Stimulated activated CD4-positive, alpha-beta T cell treated with anti-CD3 and anti-CD28 coated beads, Interleukin-1b, Interleukin-23, amount 100 ng/mL, for 48 hours (primary cell): ENCODE measurements at regions not wholly inside any gene's neighbourhood (a gene's known extent, or its start where the extent isn't known, plus 50 kb on each side); places are given as distances from the start of the nearest gene placed in this dataset.
"Not testable (repeated sequence)": the region's sequence is repeated elsewhere in the genome, so short reads cannot be mapped to it uniquely, and the experiment has no call there.

Experiments used
- DNase-seq: peaks from one replicate; pipeline ENCODE4 v3.0.0-alpha.2; 2020

GRCh38 chr1:64318428-64318827, 115.0 kb downstream of the UBE2U start:
- no peak for DNase-seq

DNA sequence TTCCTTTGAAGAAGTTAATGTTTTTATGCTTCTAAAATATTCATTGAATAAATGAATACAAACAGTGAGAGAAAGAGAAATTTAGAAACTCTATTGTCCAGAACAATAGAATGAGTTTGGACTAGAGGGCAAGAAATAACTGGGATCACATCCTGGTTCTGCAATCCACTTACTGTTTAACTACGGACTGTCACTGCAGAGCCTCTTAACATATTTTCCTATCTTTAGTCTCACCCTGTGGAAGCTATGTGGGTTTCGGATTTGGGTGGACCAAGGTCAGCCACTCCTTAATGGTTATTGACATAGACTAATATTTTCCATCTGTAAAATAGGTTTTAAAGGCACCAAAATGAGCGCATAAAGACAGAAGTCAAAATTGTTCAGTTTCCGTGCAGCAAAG, 116.6 kb downstream of the UBE2U start:
- DNase-seq = no peak

- DNase-seq = no peak
These were observed 117.0 kb downstream of the UBE2U start for GRCh38 chr1:64320470-64320869.

- no peak for DNase-seq
These were observed 117.6 kb downstream of the UBE2U start for GRCh38 chr1:64320922-64321614.

GRCh38 chr1:64323054-64323453, 119.6 kb downstream of the UBE2U start:
- DNase-seq = no peak

- DNase-seq = no peak
These were observed 120.5 kb downstream of the UBE2U start for GRCh38 chr1:64323882-64324281.

GRCh38 chr1:64325856-64326255, 122.4 kb downstream of the UBE2U start:
- no peak for DNase-seq

DNA sequence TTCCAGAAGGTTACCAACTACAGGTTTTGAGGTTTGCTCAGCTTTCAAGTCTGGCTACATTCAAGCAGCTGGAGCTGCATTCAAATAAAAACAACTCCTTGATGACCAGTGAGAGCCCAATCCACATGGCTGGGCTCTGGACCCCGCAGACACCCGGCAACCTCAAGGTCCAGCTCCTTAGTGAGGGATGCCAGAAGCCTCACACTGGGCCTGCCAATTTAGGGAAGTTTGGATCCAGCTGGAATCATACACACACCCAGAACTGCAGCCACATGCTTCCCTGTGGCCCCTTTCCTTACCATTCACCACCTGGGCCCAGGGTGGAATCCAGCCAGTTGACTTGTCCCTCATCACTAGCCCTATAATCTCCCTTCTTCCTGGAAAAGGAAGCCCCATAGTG, 123.7 kb downstream of the UBE2U start:
- no peak for DNase-seq

DNA sequence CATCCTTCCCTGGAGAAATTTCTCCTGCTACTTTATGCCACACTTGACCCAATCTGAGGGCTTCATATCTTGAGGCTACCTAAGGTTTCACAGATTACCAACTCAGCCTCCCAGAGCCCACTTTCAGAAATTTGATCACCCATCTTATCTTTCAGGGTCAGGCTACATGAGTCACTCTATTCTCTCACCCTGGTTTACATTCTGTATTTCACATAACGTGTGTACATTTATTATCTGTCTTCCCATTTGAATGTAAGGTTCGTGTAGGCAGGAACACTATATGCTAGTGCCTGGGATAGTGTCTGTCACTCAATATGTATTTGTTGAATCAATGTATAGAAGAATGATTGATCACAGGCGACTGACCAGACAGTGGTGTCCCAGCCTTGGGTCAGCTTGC, 124.8 kb downstream of the UBE2U start:
- no peak for DNase-seq

DNA sequence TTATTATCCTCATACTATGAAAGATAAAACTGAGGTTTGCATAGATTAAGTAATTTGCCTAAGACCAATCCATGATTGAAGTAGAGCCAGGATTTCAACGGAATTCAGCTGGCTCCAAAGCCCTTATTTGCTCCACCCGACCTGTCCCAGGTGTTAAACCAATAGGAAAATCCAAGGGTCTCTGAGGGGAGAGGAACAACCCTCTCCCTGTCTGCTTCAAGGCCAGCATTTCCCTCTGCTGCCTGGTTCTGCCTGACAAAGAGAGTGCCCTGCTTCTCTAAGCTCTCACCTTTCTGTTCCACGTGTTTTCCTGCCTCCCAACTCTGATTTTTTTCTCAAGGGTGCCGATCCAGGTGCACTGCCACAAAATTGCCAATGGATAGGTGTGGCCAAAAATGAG, 127.4 kb downstream of the UBE2U start:
- DNase-seq = no peak

DNA sequence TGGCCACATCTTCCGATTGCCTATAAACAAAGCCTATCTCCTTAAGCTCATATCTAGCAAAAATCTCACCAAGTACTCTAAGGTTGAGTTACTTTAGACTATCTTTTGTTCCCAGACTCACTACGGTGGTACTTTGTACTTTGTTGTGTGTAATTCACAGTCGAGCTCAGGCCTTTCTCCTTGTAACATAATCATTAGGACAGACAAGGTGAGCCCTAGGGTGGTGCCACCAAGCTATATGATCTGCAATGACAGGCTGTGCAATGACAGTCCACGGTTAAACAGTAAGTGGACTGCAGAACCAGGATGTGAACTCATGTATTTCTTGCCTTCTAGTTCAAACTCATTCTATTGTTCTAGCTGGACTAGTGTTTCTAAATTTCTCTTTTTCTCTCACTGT, 132.2 kb downstream of the UBE2U start:
- no peak for DNase-seq

- DNase-seq = no peak
These were observed 132.5 kb upstream of the CACHD1 start for GRCh38 chr1:64337475-64337874.

DNA sequence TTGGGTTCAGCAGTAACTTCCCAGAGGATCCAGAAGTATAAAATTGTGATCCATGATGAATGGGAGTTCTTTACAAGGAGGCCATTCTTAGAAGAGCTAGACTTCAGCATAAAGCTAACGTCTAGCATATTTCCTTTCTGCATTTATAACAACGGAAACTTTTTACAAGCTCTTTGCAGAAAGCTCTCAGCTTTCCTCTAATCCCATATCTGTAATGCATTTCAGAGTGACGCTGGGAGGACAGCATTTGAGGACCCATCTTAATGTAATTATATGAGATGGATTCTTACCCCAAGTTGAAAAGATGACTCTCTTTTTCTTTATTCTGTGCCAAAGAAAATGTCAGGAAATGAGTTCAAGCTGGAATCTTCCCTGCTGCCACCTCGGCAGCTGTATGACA, 132.0 kb upstream of the CACHD1 start:
- no peak for DNase-seq

GRCh38 chr1:64340361-64340760, 129.6 kb upstream of the CACHD1 start:
- no peak for DNase-seq

- DNase-seq = no peak
These were observed 126.7 kb upstream of the CACHD1 start for GRCh38 chr1:64343105-64343822.

- no peak for DNase-seq
These were observed 126.1 kb upstream of the CACHD1 start for GRCh38 chr1:64343823-64344190.

DNA sequence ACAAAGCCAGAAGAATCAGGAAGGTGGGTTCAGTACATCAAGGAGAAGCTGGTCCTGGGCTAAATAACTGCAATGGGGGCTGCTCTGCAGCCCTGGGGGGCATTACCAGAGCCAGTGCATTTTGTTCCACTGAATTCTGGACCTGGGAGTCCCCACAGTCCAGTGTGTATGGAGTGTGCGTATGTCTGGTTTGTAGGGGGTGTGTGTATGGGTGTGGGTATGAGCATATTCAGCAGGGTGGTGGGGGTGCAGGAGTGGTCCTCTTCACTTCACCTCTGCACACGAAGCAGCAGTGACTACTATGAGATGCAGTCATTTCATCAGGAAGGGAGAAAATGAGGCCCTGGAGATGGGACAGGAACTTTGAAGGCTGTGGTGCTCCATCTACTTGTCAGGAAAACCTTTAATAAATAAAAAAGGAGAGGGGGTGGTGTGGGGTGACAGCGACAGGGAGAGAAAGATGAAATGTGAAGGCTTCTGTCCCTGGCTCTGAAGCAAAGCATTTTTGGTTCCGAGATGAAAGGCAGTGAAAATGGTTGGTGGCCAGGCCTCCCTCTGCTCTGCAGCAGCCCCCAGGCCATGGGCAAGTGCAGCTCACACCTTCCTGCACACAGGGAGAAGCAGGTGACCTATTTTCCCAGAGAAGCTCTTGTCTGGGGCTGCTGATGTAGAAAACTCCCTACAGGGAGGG, 121.5 kb upstream of the CACHD1 start:
- DNase-seq = no peak

DNA sequence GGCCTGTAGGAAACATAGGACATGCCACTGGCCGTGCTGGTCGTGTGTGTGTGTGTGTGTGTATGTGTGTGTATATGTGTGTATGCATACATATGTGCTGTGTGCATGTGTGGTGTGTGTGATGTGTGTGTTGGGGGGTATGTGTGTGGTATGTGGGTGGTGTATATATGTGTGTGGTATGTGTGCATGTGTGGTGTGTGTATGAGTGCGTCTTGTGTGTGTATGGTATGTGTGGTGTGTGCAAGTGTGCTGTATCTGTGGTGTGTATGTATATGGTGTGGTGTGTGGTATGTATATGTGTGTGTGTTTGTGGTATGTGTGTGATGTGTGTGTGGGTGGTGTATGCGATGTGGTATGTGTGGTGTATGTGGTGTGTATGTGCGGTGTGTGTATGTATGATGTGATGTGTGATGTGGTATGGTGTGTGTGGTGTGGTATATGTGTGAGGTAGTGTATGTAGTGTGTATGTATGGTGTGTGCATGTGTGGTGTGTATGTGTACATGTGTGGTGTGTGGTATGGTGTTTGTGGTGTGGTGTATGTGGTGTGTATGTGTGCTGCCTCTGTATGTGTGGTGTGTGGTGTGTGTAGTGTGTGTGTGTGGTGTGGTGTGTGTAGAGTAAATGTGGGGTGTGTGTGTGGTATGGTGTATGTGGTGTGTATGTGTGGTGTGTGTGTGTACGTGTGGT, 120.8 kb upstream of the CACHD1 start:
- no peak for DNase-seq

DNA sequence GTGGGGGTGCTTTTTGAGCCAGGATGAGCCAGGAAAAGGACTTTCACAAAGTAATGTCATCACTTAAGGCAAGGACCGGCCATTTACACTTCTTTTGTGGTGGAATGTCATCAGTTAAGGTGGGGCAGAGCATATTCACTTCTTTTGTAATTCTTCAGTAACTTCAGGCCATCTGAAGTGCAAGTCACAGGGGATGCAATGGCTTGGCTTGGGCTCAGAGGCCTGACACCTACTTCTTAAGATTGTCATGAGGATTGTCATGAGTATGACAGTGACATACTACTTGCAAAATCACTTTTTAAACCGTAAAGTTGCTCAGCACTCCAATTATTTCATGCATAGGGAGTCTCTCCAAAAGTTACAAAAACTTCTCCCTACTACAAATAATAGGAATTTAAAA, 114.4 kb upstream of the CACHD1 start:
- not testable (repeated sequence) for DNase-seq

DNA sequence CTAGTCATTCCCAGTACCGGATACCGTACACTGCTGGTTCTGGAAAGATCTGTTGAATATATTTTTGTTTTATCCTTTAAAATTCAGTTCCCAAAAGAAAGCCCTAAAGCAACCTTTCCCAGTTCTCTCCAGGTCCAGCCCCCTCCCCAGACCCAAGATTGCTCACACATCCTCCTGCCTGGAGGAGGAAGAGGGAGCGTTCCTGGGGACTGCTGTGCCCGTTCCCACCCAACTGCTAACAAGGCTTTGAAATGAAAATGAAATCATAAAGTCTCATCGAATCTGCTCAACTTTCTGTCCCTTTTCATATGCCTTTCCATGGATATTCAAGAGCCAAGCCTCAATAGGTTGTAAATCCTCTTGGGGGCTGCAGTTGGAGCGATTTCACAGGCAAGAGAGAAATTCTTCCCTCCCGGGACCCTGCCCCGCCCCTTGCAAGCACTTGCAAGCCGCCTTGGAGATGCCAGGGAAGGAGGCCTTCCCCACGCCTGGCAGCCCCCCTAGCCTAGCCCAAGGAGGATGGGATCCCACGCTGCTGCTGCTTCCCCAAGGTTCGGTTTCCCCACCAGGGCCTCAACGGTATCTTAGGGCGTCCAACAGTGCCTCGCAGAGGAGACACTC, 113.2 kb upstream of the CACHD1 start:
- DNase-seq = no peak

GRCh38 chr1:64357422-64357821, 112.5 kb upstream of the CACHD1 start:
- no peak for DNase-seq

GRCh38 chr1:64358692-64359091, 111.2 kb upstream of the CACHD1 start:
- DNase-seq = no peak

GRCh38 chr1:64361974-64362373, 108.0 kb upstream of the CACHD1 start:
- DNase-seq = no peak
